ENCODE measurements at regions not wholly inside any gene's neighbourhood (a gene's known extent, or its start where the extent isn't known, plus 50 kb on each side); places are given as distances from the start of the nearest gene placed in this dataset.
"Not testable (repeated sequence)": the region's sequence is repeated elsewhere in the genome, so short reads cannot be mapped to it uniquely, and the experiment has no call there.

- DNase-seq, result no peak
Measured at GRCh38 chr10:37566332-37566731, 291.1 kb downstream of the ZNF248 start.

DNA sequence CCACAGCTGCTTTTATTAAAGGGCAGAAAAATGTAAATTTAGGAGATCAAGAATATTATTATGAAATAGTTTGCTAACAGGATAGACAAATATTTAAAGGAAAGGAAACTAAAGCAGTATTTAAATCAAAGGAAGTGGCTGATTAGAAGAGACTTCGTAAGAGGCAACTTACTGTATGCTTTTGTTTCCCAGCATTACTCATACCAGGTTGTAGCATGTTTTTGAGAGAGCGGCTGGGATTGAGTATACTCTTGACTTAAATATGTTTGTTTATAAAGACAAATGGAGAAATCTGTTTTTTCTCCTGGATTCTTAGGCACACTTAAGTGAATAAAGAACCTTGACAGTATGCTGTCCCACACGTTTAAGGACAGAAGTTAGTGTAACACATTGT is 293.7 kb downstream of the ZNF248 start:
- DNase-seq, result no peak

GRCh38 chr10:37563107-37563714 is 294.2 kb downstream of the ZNF248 start:
- DNase-seq, result no peak

GRCh38 chr10:37552881-37553280 is 304.5 kb downstream of the ZNF248 start:
- DNase-seq, result no peak

DNA sequence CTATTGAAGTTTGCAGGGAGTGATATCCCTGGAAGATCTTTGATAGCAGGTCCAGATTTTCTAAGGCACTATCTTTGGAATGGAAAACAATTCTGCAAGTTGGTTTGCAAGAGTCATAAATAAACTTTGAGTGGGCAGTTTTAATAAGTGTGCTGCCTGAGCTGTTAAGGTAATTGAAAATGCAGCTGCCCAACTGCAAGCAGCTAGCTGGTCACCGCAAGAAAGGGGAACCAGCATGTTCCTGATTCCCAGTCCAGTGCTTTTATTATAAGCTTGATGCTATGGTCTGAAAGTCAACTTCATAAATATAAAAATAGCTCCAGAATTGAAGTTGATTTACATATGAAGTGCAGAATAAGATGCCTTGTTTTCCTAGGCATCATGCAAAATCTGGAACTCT is 308.4 kb downstream of the ZNF248 start:
- no peak for DNase-seq

GRCh38 chr10:37535459-37536246 is 321.8 kb downstream of the ZNF248 start:
- no peak for DNase-seq

DNA sequence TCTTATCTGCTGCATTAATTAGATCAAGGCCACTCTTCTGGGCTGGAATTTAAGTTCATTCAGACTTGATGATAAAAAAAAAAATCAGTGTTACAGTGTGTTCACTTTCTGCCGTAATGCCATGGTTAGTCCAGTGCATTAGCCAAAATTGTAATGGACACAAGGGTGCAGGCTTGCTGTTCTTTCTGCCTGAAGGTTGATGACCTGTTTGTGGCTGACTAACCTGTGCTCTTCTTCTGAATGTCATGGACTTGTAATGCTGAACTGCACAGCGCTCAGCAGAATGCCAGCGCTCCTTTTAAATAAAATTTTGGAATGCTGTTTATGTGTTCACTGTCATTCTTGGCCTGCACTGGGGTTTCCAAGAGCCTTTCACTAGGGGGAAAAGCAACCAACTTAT is 323.2 kb downstream of the ZNF248 start:
- no peak for DNase-seq

- peak; percentile 18 for DNase-seq
Measured at GRCh38 chr10:37525410-37525809, 332.0 kb downstream of the ZNF248 start.

DNA sequence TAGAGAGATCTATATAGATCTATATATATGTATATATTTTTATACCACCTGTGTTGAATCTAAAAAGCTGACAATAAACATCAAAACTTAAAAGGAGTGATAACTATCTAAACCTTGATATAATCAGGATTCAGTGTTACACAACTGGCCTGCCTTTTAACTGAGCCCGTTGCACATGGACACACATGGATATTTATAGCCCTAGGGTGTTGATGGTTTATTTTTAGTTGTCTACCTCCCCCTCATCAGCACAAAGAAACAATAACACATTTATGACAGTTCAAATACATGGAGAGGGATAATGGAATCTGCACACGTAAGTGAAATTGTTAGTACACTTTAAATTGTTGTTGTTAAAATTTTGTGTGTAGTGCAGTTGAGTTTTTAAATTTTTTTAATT is 336.9 kb downstream of the ZNF248 start:
- DNase-seq, result no peak

GRCh38 chr10:37510520-37510919 is 346.9 kb downstream of the ZNF248 start:
- DNase-seq, result not testable (repeated sequence)

- no peak for DNase-seq
Measured at GRCh38 chr10:37496061-37496460, 361.3 kb downstream of the ZNF248 start.

DNA sequence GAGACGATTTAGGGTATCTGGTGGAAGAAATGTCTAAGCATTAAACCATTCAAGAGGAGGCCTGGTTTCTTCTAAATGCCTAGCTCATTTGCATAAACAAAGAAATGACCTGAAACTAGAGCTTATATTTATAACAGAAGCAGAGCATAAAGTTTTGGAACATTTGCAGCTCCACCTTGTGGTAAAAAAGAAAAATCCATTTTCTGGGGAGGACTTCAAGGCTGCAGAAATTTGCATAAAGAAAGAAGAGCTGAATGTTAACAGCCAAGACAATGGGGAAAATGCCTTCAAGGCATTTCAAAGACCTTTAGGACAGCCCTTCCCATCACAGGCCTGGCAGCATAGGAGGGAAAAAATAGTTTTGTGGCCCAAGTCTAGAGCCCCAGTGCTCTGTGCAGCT is 362.0 kb downstream of the ZNF248 start:
- peak; percentile 1 for DNase-seq

- DNase-seq, result not testable (repeated sequence)
Measured at GRCh38 chr10:37493185-37493796, 364.1 kb downstream of the ZNF248 start.

- no peak for DNase-seq
Measured at GRCh38 chr10:37490266-37490665, 364.9 kb downstream of the ANKRD30A start.

GRCh38 chr10:37489658-37490003 is 364.2 kb downstream of the ANKRD30A start:
- DNase-seq, result no peak

DNA sequence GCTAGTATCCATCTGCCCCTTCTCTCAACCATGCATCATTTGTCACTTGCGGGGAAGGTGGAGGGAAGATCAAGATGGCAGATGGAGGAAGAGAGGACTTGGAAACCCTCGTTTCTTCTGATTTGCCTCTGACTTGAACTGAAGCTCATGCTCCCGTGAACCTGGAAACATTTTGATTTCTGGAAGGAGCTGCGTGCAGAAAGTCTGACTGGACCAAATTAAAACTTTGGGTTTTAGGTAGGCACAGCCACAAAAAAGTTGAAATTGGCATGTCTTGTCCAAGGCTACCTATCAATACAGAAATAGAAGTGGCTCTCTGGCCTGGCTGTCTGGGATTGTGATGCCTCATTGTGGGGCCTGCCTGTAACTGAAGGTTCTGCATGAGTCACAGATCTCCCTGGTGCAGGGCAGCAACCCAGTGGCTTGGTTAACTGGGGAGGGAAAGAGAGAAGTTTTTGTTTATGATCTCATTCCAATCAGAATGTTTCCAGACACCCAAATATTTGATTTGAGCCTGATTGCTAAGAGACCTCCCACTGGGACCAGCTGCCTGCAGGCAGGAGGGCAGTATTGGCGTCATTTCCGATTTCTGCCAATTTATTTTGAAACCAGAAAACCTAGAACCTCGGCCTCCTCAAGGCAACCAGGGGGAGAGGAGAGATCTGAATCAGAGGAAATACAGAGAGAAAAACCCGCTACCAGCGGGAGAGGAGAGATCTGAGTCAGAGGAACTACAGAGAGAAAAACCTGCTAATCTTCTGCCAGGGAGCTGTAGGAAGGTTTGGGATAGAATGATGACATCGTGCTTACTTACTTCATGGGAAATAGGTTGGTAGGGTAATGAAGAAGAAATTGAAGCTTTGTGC is 363.6 kb downstream of the ANKRD30A start:
- DNase-seq, result no peak

- DNase-seq, result not testable (repeated sequence)
Measured at GRCh38 chr10:37480596-37480995, 355.2 kb downstream of the ANKRD30A start.

GRCh38 chr10:37479469-37479868 is 354.1 kb downstream of the ANKRD30A start:
- no peak for DNase-seq

DNA sequence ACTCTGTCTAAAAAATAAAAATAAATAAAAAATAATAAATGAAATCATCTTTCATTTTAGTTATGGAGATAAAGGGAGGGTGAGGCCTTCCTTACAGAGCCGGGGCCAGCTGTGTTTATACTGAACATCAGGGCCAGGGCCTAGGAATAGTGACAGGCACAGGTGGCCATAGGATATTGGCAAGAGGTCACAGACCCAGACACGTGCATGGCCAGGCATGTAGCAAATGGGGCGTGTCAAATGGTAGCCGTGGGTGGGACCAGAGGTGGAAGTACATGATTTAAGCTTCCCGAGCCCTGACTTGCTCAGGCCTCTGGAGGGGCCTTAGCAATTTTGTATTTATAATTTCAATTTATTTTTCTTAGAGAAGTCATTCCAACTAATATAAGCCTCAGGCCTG is 353.0 kb downstream of the ANKRD30A start:
- DNase-seq, result no peak

DNA sequence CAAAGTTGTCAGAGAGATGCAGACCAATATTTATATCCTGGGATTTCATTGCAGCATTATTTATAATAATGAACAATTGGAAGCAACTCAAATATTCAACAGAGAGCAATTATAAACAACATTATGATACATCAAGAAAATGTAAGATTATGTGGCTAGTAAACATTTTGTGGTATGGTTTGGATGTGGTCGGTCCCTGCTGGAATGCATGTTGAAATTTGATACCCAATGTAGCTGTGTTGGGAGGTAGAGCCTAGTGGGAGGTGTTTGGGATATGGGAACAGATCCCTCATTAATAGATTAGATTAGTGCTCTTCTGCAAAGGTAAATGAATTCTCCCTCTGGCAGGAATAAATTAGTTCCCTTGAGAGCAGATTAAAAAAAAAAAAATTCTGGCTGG is 350.9 kb downstream of the ANKRD30A start:
- DNase-seq, result no peak

GRCh38 chr10:37474645-37475044 is 349.2 kb downstream of the ANKRD30A start:
- no peak for DNase-seq

- no peak for DNase-seq
Measured at GRCh38 chr10:37473906-37474305, 348.5 kb downstream of the ANKRD30A start.

DNA sequence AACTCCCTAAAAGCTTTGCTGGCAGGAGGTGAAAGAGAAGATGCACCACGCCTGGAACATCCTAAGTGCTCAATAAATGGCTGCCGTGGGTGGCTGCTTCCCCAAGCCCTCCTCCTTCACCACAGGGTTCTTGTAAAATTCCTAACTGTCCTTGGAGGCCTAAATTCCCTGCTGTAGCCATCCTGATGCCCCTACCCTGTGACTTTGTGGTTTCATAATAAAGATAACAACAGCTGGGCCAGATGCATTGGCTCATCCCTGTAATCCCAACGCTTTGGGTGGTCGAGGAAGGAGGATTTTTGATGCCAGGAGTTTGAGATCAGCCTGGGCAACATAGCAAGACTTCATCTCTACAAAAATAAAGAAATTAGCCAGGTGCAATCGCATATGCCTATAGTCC is 341.8 kb downstream of the ANKRD30A start:
- no peak for DNase-seq
